Thyroid gland (tissue), 4 donors: ENCODE measurements at regions not wholly inside any gene's neighbourhood (a gene's known extent, or its start where the extent isn't known, plus 50 kb on each side); places are given as distances from the start of the nearest gene placed in this dataset.

ENCODE experiments used
- CTCF ChIP-seq, 6 experiments: fragments of 200-600 bp in 3 of 6; fragments of 450-650 bp in 3 of 6; sonication (generic) in 3 of 6; IDR thresholded peaks; one replicate each; pipeline ENCODE4 v1.5.1; 2016 to 2019; ENCODE audit warnings: antibody characterized with exemption in 6 of 6, mild to moderate bottlenecking in 2 of 6, inconsistent platforms in 1 of 6, moderate library complexity in 1 of 6
- POLR2A ChIP-seq, 2 donors: fragments of 450-650 bp; IDR thresholded peaks; one replicate each; pipeline ENCODE4 v1.6.1; 2017; ENCODE audit warnings: antibody characterized with exemption in 2 of 2, mild to moderate bottlenecking in 2 of 2, moderate library complexity in 1 of 2

- no peak for TF ChIP-seq CTCF (IDR thresholded peaks at IDR 0.05)
- no peak for TF ChIP-seq POLR2A (IDR thresholded peaks at IDR 0.05)
Measured at GRCh38 chr9:79928661-79929223, 357.0 kb downstream of the TLE4 start.
